ENCODE measurements at regions not wholly inside any gene's neighbourhood (a gene's known extent, or its start where the extent isn't known, plus 50 kb on each side); places are given as distances from the start of the nearest gene placed in this dataset.
A peak's percentile ranks its signal among the peaks of the same experiment; 100 is the strongest.

GRCh38 chr20:11117808-11118528 is 444.2 kb upstream of the JAG1 start:
- no peaks in the 10 kb centered on the region for H3K27me3 ChIP-seq (ENCODE audit: control insufficient read depth, insufficient read depth)
- ATAC-seq, result no peak
- H3K4me1 ChIP-seq (ENCODE audit: control insufficient read depth, insufficient read depth, low read length), result no peaks in the 10 kb centered on the region
- H3K27ac ChIP-seq (ENCODE audit: low read length), result no peak overlapping the region
- no peaks in the 10 kb centered on the region for H3K9me3 ChIP-seq (ENCODE audit: control insufficient read depth, low read length)
- 86% methylated on average over 2 of the region's 2 CpGs for WGBS
- no peak for DNase-seq
- intact Hi-C loops (cut with DNase I), result no loop called here
- H3K4me3 ChIP-seq (ENCODE audit: low read length), result no peak overlapping the region

GRCh38 chr20:11118802-11119380 is 445.1 kb upstream of the JAG1 start:
- Histone ChIP-seq H3K9me3 (ENCODE audit: control insufficient read depth, low read length) (no peaks in the 10 kb centered on the region), H3K4me3 (ENCODE audit: low read length) (no peak overlapping the region), H3K27ac (ENCODE audit: low read length) (no peak overlapping the region), H3K4me1 (ENCODE audit: control insufficient read depth, insufficient read depth, low read length) (no peaks in the 10 kb centered on the region), H3K27me3 (ENCODE audit: control insufficient read depth, insufficient read depth) (no peaks in the 10 kb centered on the region)
- WGBS, result 90% methylated on average over 4 of the region's 4 CpGs
- DNase-seq (no peak), ATAC-seq (no peak)
- intact Hi-C loops (cut with DNase I), result no loop called here

DNA sequence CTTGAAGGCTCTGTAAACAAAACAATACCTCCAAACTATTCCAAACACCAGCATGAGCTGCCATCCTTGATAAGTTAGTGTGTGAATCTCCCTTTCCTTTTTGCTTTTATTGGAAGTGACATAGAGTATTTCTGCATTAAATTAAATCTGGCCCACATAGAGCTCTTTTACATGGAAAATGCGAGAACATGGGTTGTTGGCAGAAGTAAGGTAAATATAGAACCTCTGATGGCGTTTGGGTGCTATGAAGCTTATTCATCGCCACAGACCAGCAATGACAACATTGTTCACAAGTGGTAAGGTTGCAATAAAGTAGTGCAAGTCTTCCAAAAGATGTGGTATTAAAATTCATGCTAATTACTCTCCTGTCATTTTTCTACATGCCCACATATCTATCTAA is 445.8 kb upstream of the JAG1 start:
- no peaks in the 10 kb centered on the region for H3K4me1 ChIP-seq (ENCODE audit: control insufficient read depth, insufficient read depth, low read length)
- H3K4me3 ChIP-seq (ENCODE audit: low read length), result no peak overlapping the region
- ATAC-seq (no peak), DNase-seq (no peak)
- H3K27me3 ChIP-seq (ENCODE audit: control insufficient read depth, insufficient read depth), result no peaks in the 10 kb centered on the region
- intact Hi-C loops (cut with DNase I), result no loop called here
- no peak overlapping the region for H3K27ac ChIP-seq (ENCODE audit: low read length)
- H3K9me3 ChIP-seq (ENCODE audit: control insufficient read depth, low read length), result no peaks in the 10 kb centered on the region
- 94% methylated on average over 3 of the region's 3 CpGs for WGBS

- Histone ChIP-seq H3K9me3 (ENCODE audit: control insufficient read depth, low read length) (no peaks in the 10 kb centered on the region), H3K27ac (ENCODE audit: low read length) (no peak overlapping the region), H3K27me3 (ENCODE audit: control insufficient read depth, insufficient read depth) (no peaks in the 10 kb centered on the region), H3K4me3 (ENCODE audit: low read length) (no peak overlapping the region), H3K4me1 (ENCODE audit: control insufficient read depth, insufficient read depth, low read length) (no peaks in the 10 kb centered on the region)
- WGBS, result 89% methylated on average over 4 of the region's 4 CpGs
- no peak for DNase-seq
- ATAC-seq, result no peak
- intact Hi-C loops (cut with DNase I), result no loop called here
Measured at GRCh38 chr20:11120431-11120830, 446.6 kb upstream of the JAG1 start.

DNA sequence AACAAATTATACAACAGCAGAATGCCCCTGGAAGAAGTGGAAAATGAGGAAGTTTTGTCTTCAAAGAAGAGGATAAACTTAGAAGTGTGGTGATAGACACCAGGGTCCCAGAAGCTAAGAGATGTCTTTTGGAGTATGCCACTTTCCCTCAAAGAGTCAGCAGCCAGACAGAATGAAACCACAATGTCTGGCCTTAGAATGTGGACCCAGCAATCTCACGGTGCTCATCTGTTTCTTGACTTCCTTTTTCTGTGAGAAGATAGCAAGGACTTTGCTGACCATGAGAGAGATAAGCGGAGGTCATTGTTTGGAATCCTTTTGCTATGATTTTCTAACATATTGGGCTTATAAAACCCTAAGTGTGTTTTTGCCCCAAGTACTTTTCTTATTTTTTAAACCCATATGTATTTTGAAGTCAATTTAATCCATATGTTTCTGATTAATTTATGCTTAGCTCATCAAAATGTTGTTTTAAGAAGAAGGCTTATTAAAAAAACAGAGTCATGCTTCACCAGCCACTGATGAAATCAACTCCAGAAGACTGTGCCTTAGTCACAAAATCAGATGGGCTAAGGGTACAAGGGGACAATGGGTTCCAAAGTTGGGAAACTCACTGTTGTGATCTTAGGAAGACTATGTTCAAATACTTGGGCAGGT is 451.2 kb upstream of the JAG1 start:
- no peaks in the 10 kb centered on the region for H3K9me3 ChIP-seq (ENCODE audit: control insufficient read depth, low read length)
- DNase-seq, result no peak
- no peaks in the 10 kb centered on the region for H3K4me1 ChIP-seq (ENCODE audit: control insufficient read depth, insufficient read depth, low read length)
- intact Hi-C loops (cut with DNase I), result no loop called here
- 58% methylated on average over 2 of the region's 2 CpGs for WGBS
- ATAC-seq, result no peak
- no peak overlapping the region for H3K4me3 ChIP-seq (ENCODE audit: low read length)
- no peak overlapping the region for H3K27ac ChIP-seq (ENCODE audit: low read length)
- H3K27me3 ChIP-seq (ENCODE audit: control insufficient read depth, insufficient read depth), result no peaks in the 10 kb centered on the region

- Histone ChIP-seq H3K4me3 (ENCODE audit: low read length) (no peak overlapping the region), H3K27me3 (ENCODE audit: control insufficient read depth, insufficient read depth) (no peaks in the 10 kb centered on the region), H3K4me1 (ENCODE audit: control insufficient read depth, insufficient read depth, low read length) (no peaks in the 10 kb centered on the region), H3K27ac (ENCODE audit: low read length) (no peak overlapping the region), H3K9me3 (ENCODE audit: control insufficient read depth, low read length) (no peaks in the 10 kb centered on the region)
- peak; percentile 23 to 86 for ATAC-seq
- DNase-seq, result no peak
- WGBS, result 35% methylated on average over 3 of the region's 3 CpGs
- intact Hi-C loops (cut with DNase I), result no loop called here
Measured at GRCh38 chr20:11128220-11128718, 454.5 kb upstream of the JAG1 start.

- no peak overlapping the region for H3K27ac ChIP-seq (ENCODE audit: low read length)
- no peak for ATAC-seq
- WGBS, result 68% methylated on average over 1 of the region's 1 CpG
- H3K27me3 ChIP-seq (ENCODE audit: control insufficient read depth, insufficient read depth), result no peaks in the 10 kb centered on the region
- H3K9me3 ChIP-seq (ENCODE audit: control insufficient read depth, low read length), result no peaks in the 10 kb centered on the region
- no peaks in the 10 kb centered on the region for H3K4me1 ChIP-seq (ENCODE audit: control insufficient read depth, insufficient read depth, low read length)
- H3K4me3 ChIP-seq (ENCODE audit: low read length), result no peak overlapping the region
- DNase-seq, result no peak
- intact Hi-C loops (cut with DNase I), result no loop called here
Measured at GRCh38 chr20:11128721-11129120, 454.9 kb upstream of the JAG1 start.

- Histone ChIP-seq H3K27ac (ENCODE audit: low read length) (no peak overlapping the region), H3K27me3 (ENCODE audit: control insufficient read depth, insufficient read depth) (no peaks in the 10 kb centered on the region), H3K4me1 (ENCODE audit: control insufficient read depth, insufficient read depth, low read length) (no peaks in the 10 kb centered on the region), H3K4me3 (ENCODE audit: low read length) (no peak overlapping the region), H3K9me3 (ENCODE audit: control insufficient read depth, low read length) (no peaks in the 10 kb centered on the region)
- ATAC-seq, result no peak
- WGBS, result 82% methylated on average over 1 of the region's 1 CpG
- intact Hi-C loops (cut with DNase I), result no loop called here
- no peak for DNase-seq
Measured at GRCh38 chr20:11130554-11131166, 456.9 kb upstream of the JAG1 start.

DNA sequence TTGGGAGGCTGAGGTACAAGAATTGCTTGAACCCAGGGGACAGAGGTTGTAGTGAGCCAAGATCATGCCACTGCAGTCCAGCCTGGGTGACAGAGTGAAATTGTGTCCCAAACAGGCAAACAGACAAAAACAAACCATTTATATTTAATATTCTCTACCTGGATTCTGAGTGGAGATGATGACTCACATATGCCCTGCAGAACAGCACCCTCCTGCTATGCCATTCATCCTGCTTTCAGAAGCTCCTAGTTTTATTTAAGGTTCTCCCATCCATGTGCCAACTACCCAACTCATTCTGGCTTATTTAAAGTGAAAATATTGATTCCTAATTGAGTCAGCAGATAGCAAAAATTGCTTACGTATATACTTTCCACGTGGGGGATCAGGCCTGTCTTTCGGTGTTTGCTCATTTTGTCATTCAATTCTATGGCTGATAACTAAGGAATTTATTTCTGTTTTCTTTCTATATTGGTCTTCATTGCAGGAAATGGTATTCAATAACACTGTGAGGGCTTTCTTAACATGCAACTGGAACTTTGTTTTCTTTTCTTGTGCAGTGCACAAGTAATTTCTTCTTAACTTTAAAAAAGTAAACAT is 459.1 kb upstream of the JAG1 start:
- intact Hi-C loops (cut with DNase I), result no loop called here
- DNase-seq (no peak), ATAC-seq (no peak)
- no peak overlapping the region for H3K4me3 ChIP-seq (ENCODE audit: low read length)
- no peaks in the 10 kb centered on the region for H3K9me3 ChIP-seq (ENCODE audit: control insufficient read depth, low read length)
- 76% methylated on average over 3 of the region's 3 CpGs for WGBS
- no peaks in the 10 kb centered on the region for H3K4me1 ChIP-seq (ENCODE audit: control insufficient read depth, insufficient read depth, low read length)
- H3K27me3 ChIP-seq (ENCODE audit: control insufficient read depth, insufficient read depth), result no peaks in the 10 kb centered on the region
- no peak overlapping the region for H3K27ac ChIP-seq (ENCODE audit: low read length)

GRCh38 chr20:11136691-11137090 is 462.9 kb upstream of the JAG1 start:
- Histone ChIP-seq H3K27me3 (ENCODE audit: control insufficient read depth, insufficient read depth) (no peaks in the 10 kb centered on the region), H3K9me3 (ENCODE audit: control insufficient read depth, low read length) (no peaks in the 10 kb centered on the region), H3K27ac (ENCODE audit: low read length) (no peak overlapping the region), H3K4me1 (ENCODE audit: control insufficient read depth, insufficient read depth, low read length) (no peaks in the 10 kb centered on the region), H3K4me3 (ENCODE audit: low read length) (no peak overlapping the region)
- DNase-seq (no peak), ATAC-seq (no peak)
- intact Hi-C loops (cut with DNase I), result no loop called here

- no peak overlapping the region for H3K4me3 ChIP-seq (ENCODE audit: low read length)
- no peaks in the 10 kb centered on the region for H3K4me1 ChIP-seq (ENCODE audit: control insufficient read depth, insufficient read depth, low read length)
- DNase-seq, result no peak
- no peaks in the 10 kb centered on the region for H3K9me3 ChIP-seq (ENCODE audit: control insufficient read depth, low read length)
- 92% methylated on average over 3 of the region's 3 CpGs for WGBS
- intact Hi-C loops (cut with DNase I), result no loop called here
- ATAC-seq, result no peak
- no peak overlapping the region for H3K27ac ChIP-seq (ENCODE audit: low read length)
- no peaks in the 10 kb centered on the region for H3K27me3 ChIP-seq (ENCODE audit: control insufficient read depth, insufficient read depth)
Measured at GRCh38 chr20:11137688-11138087, 463.9 kb upstream of the JAG1 start.

Data from right cardiac atrium (tissue), 5 donors.